GM23248 (cell line): ENCODE measurements at regions not wholly inside any gene's neighbourhood (a gene's known extent, or its start where the extent isn't known, plus 50 kb on each side); places are given as distances from the start of the nearest gene placed in this dataset.

Source experiments
- DNase-seq: peaks from one replicate; pipeline ENCODE4 v3.0.0-alpha.2; 2015
- H2AFZ ChIP-seq: fragments of 200-600 bp; sonication (generic); 2 replicates; pipeline ENCODE4 v1.6.1; 2016; ENCODE audit warnings: antibody characterized with exemption
- H3F3A ChIP-seq: fragments of 200-600 bp; sonication (generic); 2 replicates; pipeline ENCODE4 v1.6.1; 2016; ENCODE audit warnings: mild to moderate bottlenecking, antibody characterized with exemption, mixed run types; ENCODE audit not compliant: insufficient read depth
- H3K27ac ChIP-seq: fragments of 200-600 bp; sonication (generic); 2 replicates; pipeline ENCODE4 v1.5.1; 2016; ENCODE audit warnings: mild to moderate bottlenecking
- H3K27me3 ChIP-seq: fragments of 200-600 bp; sonication (generic); replicated peaks from 2 replicates; pipeline ENCODE4 v1.6.1; 2016; ENCODE audit warnings: mild to moderate bottlenecking; ENCODE audit not compliant: insufficient read depth
- H3K36me3 ChIP-seq: fragments of 200-600 bp; sonication (generic); 2 replicates; pipeline ENCODE4 v1.6.1; 2016; ENCODE audit warnings: low read depth, mild to moderate bottlenecking
- H3K4me1 ChIP-seq: fragments of 200-600 bp; sonication (generic); 2 replicates; pipeline ENCODE4 v1.6.1; 2016; ENCODE audit warnings: mild to moderate bottlenecking; ENCODE audit not compliant: insufficient read depth
- H3K4me2 ChIP-seq: fragments of 200-600 bp; sonication (generic); one replicate; pipeline ENCODE4 v1.6.1; 2016; ENCODE audit warnings: mild to moderate bottlenecking; ENCODE audit not compliant: unreplicated experiment
- H3K4me3 ChIP-seq: fragments of 200-600 bp; sonication (generic); 2 replicates; pipeline ENCODE4 v1.5.1; 2016; ENCODE audit warnings: mild to moderate bottlenecking
- H3K79me2 ChIP-seq: fragments of 200-600 bp; sonication (generic); 2 replicates; pipeline ENCODE4 v1.6.1; 2016; ENCODE audit warnings: mild to moderate bottlenecking; ENCODE audit not compliant: insufficient read depth
- H3K9ac ChIP-seq: fragments of 200-600 bp; sonication (generic); 2 replicates; pipeline ENCODE4 v1.6.1; 2016; ENCODE audit warnings: mild to moderate bottlenecking
- H3K9me2 ChIP-seq: fragments of 200-600 bp; sonication (generic); 2 replicates; pipeline ENCODE4 v1.6.1; 2016; ENCODE audit warnings: mixed run types, mild to moderate bottlenecking, moderate library complexity; ENCODE audit not compliant: insufficient read depth
- H3K9me3 ChIP-seq: fragments of 200-600 bp; sonication (generic); one replicate; pipeline ENCODE4 v1.6.1; 2017; ENCODE audit warnings: low read depth
- H4K20me1 ChIP-seq: fragments of 200-600 bp; sonication (generic); 2 replicates; pipeline ENCODE4 v1.6.0; 2016; ENCODE audit not compliant: insufficient read depth
- EZH2 ChIP-seq: fragments of 200-600 bp; sonication (generic); IDR thresholded peaks from 2 replicates; pipeline ENCODE4 v1.6.1; 2018; ENCODE audit warnings: antibody characterized with exemption, mild to moderate bottlenecking; ENCODE audit not compliant: insufficient read depth, poor library complexity, severe bottlenecking
- EZH2phosphoT487 ChIP-seq: fragments of 200-600 bp; sonication (generic); IDR thresholded peaks from 2 replicates; pipeline ENCODE4 v1.6.1; 2018; ENCODE audit warnings: antibody characterized with exemption, moderate library complexity, mild to moderate bottlenecking, low read depth; ENCODE audit not compliant: insufficient read depth
- WGBS, 2 experiments: methylation state at CpG; one replicate each; pipeline ENCODE4 v1.1.6; 2015 to 2017; ENCODE audit warnings: low lambda C conversion rate in 2 of 2, low coverage in 1 of 2; ENCODE audit errors: missing lambda C conversion rate in 2 of 2; 5-methylcytosine and 5-hydroxymethylcytosine counted together
- in situ Hi-C: fragments of 300-500 bp; cut with MboI; formaldehyde crosslinking; loops from 2 replicates; pipeline ENCODE4 v1.15.0; 2020

DNA sequence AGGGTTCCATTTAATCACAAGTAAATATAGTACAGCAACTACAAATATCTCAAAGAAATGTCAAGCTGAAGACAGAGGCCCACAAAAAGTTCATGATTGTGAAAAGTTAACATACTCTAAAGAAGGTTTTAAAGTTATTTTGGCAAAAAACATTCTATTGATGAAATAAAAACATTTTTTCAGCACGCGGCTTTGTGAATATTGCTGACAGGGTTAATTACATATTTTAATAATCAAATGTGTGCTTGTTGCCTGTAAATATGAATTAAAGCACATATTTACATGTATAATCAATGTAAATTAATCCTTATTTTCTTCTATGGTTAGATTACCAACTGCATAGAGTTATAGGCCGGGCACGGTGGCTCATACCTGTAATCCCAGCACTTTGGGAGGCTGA, 328.1 kb downstream of the MZT1 start:
- WGBS, 2 experiments, result 40 to 55% methylated on average over 4 of the region's 4 CpGs

DNA sequence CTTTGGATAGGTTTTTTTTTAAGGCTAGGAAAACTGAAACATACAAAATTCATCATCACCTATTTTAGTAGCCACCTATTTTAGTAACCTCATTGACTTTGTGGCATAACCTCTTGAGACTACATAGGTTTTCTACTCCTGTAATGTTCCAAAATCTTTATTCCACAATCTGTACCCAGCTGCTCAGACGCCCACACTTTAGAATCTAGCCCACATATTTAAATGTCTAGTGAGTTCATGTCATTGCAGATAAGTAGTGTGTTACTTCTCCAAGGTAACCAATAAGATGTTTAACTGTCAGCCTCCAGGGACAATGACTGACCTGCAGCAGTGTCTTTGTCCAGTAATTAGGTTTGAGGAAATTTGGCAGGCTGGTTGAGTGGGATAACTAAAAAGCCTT, 330.2 kb downstream of the MZT1 start:
- H3K27ac ChIP-seq, result no peak overlapping the region
- WGBS, 2 experiments, result 10 to 21% methylated on average over 1 of the region's 1 CpG
- no peak for TF ChIP-seq EZH2phosphoT487
- no peak for TF ChIP-seq EZH2

More for the DNA sequence above, 328.1 kb downstream of the MZT1 start:
- Histone ChIP-seq H3K4me3 (no peak overlapping the region), H3K27ac (no peak overlapping the region), H3K27me3 (no peaks in the 10 kb centered on the region), H3K36me3 (no peaks in the 10 kb centered on the region), H3K4me1 (no peaks in the 10 kb centered on the region), H3K4me2 (no peak overlapping the region), H4K20me1 (no peaks in the 10 kb centered on the region), H2AFZ (no peak overlapping the region), H3K79me2 (no peaks in the 10 kb centered on the region), H3F3A (no peaks in the 10 kb centered on the region), H3K9me2 (no peaks in the 10 kb centered on the region), H3K9me3 (no peaks in the 10 kb centered on the region), H3K9ac (no peak overlapping the region)
- TF ChIP-seq EZH2, result no peak
- no peak for TF ChIP-seq EZH2phosphoT487
- in situ Hi-C loops, result no loop called here
- no peak for DNase-seq

DNA sequence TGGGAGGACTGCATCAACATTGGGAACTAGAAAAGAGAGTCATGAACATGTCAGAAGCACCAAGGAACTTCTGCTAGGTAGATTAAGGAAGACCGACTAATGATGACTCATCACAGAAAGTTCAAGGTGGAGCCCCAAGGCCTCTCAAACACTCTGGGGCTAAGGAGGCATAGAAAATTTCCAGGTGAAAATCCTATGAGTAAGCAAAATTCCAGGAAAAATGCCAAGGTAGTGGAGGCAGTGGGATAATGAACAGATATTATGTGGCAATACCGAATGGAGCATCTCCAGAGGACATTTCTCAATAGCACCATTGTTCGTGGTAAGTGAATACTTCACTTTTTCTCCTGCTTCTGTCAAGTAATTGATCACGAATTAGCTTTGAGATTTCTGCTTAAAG, 336.5 kb downstream of the MZT1 start:
- Histone ChIP-seq H3K79me2 (no peaks in the 10 kb centered on the region), H3K9me3 (no peaks in the 10 kb centered on the region), H3K27me3 (no peaks in the 10 kb centered on the region), H3K4me1 (no peaks in the 10 kb centered on the region), H3K4me3 (no peak overlapping the region), H3K36me3 (no peaks in the 10 kb centered on the region), H4K20me1 (no peaks in the 10 kb centered on the region), H3K27ac (no peak overlapping the region), H2AFZ (no peak overlapping the region), H3K9ac (no peak overlapping the region), H3F3A (no peaks in the 10 kb centered on the region), H3K9me2 (no peaks in the 10 kb centered on the region), H3K4me2 (no peak overlapping the region)
- in situ Hi-C loops, result no loop called here
- TF ChIP-seq EZH2 (no peak), EZH2phosphoT487 (no peak)
- DNase-seq, result no peak
- 12 to 22% methylated on average over 4 of the region's 4 CpGs for WGBS, 2 experiments

More for the DNA sequence above, 330.2 kb downstream of the MZT1 start:
- Histone ChIP-seq H3K4me2 (no peak overlapping the region), H3K4me3 (no peak overlapping the region), H3K9me2 (no peaks in the 10 kb centered on the region), H3K9ac (no peak overlapping the region), H4K20me1 (no peaks in the 10 kb centered on the region), H3K79me2 (no peaks in the 10 kb centered on the region), H3K4me1 (no peaks in the 10 kb centered on the region), H2AFZ (no peak overlapping the region), H3K27me3 (no peaks in the 10 kb centered on the region), H3K9me3 (no peaks in the 10 kb centered on the region), H3F3A (no peaks in the 10 kb centered on the region), H3K36me3 (no peaks in the 10 kb centered on the region)
- in situ Hi-C loops, result no loop called here
- no peak for DNase-seq

DNA sequence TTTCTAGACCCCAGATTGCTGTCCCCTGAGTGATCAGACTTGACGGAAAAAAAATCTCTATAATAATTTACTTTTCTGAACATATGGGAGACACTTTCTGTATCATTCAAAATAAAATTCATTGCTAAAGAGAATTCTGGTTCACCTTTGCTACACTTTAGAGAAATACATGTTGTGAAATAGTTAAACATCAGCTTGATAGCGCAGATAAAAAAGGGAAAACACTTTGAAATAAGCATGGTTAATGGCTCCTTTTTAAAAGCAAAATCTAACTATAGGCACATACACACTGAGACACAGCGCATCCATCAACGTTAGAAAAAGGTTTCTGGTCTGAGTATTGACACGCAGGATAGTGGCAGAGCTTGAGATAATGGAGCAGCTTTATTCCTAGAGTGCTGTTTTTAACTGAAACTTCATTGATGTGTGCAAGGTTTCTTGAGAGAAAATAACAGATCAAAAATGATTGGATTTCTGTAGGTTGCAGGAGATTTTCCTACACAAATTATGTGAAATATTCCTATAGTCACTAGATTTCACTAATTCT, 341.2 kb downstream of the MZT1 start:
- no peak overlapping the region for H3K4me2 ChIP-seq
- WGBS, 2 experiments, result 21 to 27% methylated on average over 5 of the region's 5 CpGs

DNA sequence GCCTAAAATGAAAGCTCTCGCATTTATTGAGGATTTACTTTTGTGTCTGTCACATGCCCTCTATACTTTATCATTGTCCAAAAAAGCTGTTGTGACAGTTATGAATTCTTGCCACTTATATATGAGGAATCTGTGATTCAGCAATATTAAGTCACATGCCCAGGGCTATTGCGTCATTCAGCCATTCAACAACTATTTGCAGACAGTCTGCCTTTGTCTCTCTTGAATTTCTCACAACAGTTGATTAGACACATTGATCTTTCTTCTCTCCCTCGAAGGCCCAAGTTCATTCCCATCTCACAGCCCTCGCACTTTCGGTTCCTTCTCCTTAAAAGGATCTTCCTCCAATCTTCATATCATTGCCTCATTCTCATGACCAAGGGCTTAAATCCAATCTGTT, 342.6 kb downstream of the MZT1 start:
- H3K4me3 ChIP-seq, result no peak overlapping the region
- TF ChIP-seq EZH2phosphoT487 (no peak), EZH2 (no peak)
- no peak overlapping the region for H2AFZ ChIP-seq
- H3K27ac ChIP-seq, result no peak overlapping the region
- no peaks in the 10 kb centered on the region for H3K27me3 ChIP-seq
- H3K36me3 ChIP-seq, result no peaks in the 10 kb centered on the region
- no peak for DNase-seq
- H3K79me2 ChIP-seq, result no peaks in the 10 kb centered on the region
- H3F3A ChIP-seq, result no peaks in the 10 kb centered on the region
- H3K9ac ChIP-seq, result no peak overlapping the region
- H3K9me2 ChIP-seq, result no peaks in the 10 kb centered on the region
- H3K9me3 ChIP-seq, result peaks cover 3% of the 10 kb centered on the region
- H4K20me1 ChIP-seq, result no peaks in the 10 kb centered on the region
- no peaks in the 10 kb centered on the region for H3K4me1 ChIP-seq
- in situ Hi-C loops, result no loop called here
- 31 to 37% methylated on average over 5 of the region's 5 CpGs for WGBS, 2 experiments
- no peak overlapping the region for H3K4me2 ChIP-seq

More for the DNA sequence above, 341.2 kb downstream of the MZT1 start:
- H3K79me2 ChIP-seq, result no peaks in the 10 kb centered on the region
- H2AFZ ChIP-seq, result no peak overlapping the region
- no peak overlapping the region for H3K4me3 ChIP-seq
- no peaks in the 10 kb centered on the region for H4K20me1 ChIP-seq
- in situ Hi-C loops, result no loop called here
- H3K27ac ChIP-seq, result no peak overlapping the region
- no peaks in the 10 kb centered on the region for H3K9me2 ChIP-seq
- H3K36me3 ChIP-seq, result no peaks in the 10 kb centered on the region
- DNase-seq, result no peak
- H3K9ac ChIP-seq, result no peak overlapping the region
- no peaks in the 10 kb centered on the region for H3K4me1 ChIP-seq
- H3K27me3 ChIP-seq, result no peaks in the 10 kb centered on the region
- H3F3A ChIP-seq, result no peaks in the 10 kb centered on the region
- H3K9me3 ChIP-seq, result no peaks in the 10 kb centered on the region
- no peak for TF ChIP-seq EZH2
